Kidney epithelial cell (primary cell): ENCODE measurements at regions not wholly inside any gene's neighbourhood (a gene's known extent, or its start where the extent isn't known, plus 50 kb on each side); places are given as distances from the start of the nearest gene placed in this dataset.

Source experiments
- DNase-seq: peaks from one replicate; pipeline ENCODE4 v3.0.0-alpha.2; 2010; ENCODE audit warnings: low read depth
- H3K27me3 ChIP-seq: 2 replicates; pipeline ENCODE4 v1.6.0; 2011; ENCODE audit warnings: low read length; ENCODE audit not compliant: control insufficient read depth, insufficient read depth
- H3K36me3 ChIP-seq: 2 replicates; pipeline ENCODE4 v1.5.1; 2011; ENCODE audit warnings: low read length; ENCODE audit not compliant: control insufficient read depth, insufficient read depth
- H3K4me3 ChIP-seq: 2 replicates; pipeline ENCODE4 v1.5.1; 2011; ENCODE audit warnings: low read depth, mild to moderate bottlenecking, control low read depth, low read length
- TF ChIP-seq, protein P1 (sequence below): IDR thresholded peaks from 2 replicates; pipeline ENCODE4 v1.5.1; 2011; ENCODE audit warnings: mild to moderate bottlenecking, moderate library complexity, low read length, control low read depth, inconsistent platforms; ENCODE audit not compliant: insufficient read depth, poor library complexity, severe bottlenecking

DNA sequence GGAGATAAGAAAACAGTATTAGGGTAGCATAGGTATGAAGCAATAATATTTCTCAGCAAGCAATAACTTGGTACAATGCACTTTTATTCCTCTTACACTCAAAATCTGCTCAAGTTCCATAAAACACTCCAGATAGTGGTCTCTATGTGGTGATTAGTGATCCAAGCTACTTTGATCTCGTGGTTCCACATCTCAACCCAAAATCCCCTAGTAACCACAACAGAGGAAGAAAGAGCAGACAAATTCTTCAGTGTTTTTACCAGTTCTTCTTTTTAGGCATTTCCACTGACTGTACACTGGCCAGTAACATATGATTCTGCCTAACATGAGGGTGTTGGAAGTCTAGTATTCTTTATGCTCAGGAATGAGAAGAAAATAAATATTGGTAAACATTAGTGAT is 309.0 kb upstream of the PTCHD4 start:
- H3K36me3 ChIP-seq: no peaks in the 10 kb centered on the region
- no peaks in the 10 kb centered on the region for H3K27me3 ChIP-seq
- H3K4me3 ChIP-seq: no peak overlapping the region
- TF ChIP-seq, protein P1, sequence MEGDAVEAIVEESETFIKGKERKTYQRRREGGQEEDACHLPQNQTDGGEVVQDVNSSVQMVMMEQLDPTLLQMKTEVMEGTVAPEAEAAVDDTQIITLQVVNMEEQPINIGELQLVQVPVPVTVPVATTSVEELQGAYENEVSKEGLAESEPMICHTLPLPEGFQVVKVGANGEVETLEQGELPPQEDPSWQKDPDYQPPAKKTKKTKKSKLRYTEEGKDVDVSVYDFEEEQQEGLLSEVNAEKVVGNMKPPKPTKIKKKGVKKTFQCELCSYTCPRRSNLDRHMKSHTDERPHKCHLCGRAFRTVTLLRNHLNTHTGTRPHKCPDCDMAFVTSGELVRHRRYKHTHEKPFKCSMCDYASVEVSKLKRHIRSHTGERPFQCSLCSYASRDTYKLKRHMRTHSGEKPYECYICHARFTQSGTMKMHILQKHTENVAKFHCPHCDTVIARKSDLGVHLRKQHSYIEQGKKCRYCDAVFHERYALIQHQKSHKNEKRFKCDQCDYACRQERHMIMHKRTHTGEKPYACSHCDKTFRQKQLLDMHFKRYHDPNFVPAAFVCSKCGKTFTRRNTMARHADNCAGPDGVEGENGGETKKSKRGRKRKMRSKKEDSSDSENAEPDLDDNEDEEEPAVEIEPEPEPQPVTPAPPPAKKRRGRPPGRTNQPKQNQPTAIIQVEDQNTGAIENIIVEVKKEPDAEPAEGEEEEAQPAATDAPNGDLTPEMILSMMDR: no peak
- DNase-seq: no peak

- H3K4me3 ChIP-seq: no peak overlapping the region
- no peak for DNase-seq
- H3K27me3 ChIP-seq: no peaks in the 10 kb centered on the region
- no peaks in the 10 kb centered on the region for H3K36me3 ChIP-seq
- TF ChIP-seq, protein P1: no peak
These were observed 306.9 kb upstream of the PTCHD4 start for GRCh38 chr6:48417927-48418326.

- Histone ChIP-seq H3K36me3 (no peaks in the 10 kb centered on the region), H3K4me3 (no peak overlapping the region), H3K27me3 (no peaks in the 10 kb centered on the region)
- TF ChIP-seq, protein P1: no peak
- DNase-seq: no peak
These were observed 301.7 kb upstream of the PTCHD4 start for GRCh38 chr6:48412656-48413055.

- H3K27me3 ChIP-seq: no peaks in the 10 kb centered on the region
- H3K36me3 ChIP-seq: no peaks in the 10 kb centered on the region
- DNase-seq: no peak
- H3K4me3 ChIP-seq: no peak overlapping the region
- TF ChIP-seq, protein P1: no peak
These were observed 293.9 kb upstream of the PTCHD4 start for GRCh38 chr6:48404927-48405326.

DNA sequence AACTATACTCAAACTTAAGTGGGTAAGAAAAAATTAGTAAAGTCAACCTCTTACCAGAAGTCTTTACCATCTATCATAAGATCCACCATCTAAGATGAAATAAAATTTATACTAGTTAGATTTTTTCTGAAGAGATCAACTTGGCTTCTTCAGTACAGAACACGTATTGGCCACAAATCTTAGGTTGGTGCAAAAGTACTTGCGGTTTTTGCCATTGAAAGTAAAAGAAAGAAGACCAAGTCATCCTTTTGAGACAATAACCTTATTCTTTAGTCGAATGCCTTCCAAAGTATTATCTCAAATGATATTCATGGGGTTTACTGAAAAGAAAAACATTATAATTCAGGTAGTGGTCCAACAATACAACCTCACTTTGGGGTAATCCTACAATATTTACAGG is 292.6 kb upstream of the PTCHD4 start:
- H3K27me3 ChIP-seq: no peaks in the 10 kb centered on the region
- TF ChIP-seq, protein P1: no peak
- no peak overlapping the region for H3K4me3 ChIP-seq
- no peaks in the 10 kb centered on the region for H3K36me3 ChIP-seq
- DNase-seq: no peak

DNA sequence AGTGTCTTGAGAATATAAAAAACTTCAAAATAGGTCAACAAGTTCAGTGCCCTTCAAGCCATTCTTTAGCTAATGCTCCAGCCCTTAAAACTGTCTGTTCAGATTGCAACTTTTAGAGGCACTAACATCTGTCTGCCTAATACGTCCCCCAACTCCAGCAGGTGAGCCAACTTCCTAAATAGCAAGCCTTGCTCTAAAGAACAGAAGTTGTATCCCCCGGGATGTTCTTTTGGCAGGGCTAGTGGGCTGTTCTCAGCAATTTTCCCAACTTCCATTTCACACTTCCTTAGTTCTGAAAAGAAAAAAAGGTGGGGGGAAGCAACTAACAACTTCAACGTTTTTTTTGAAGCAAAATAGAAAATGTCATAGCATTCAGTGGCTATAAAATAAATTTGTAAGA is 290.0 kb upstream of the PTCHD4 start:
- no peak for DNase-seq

More for the DNA sequence above, 290.0 kb upstream of the PTCHD4 start:
- TF ChIP-seq, protein P1: no peak
- Histone ChIP-seq H3K36me3 (no peaks in the 10 kb centered on the region), H3K27me3 (no peaks in the 10 kb centered on the region), H3K4me3 (no peak overlapping the region)
